Stimulated activated CD4-positive, alpha-beta T cell treated with anti-CD3 and anti-CD28 coated beads, TNF-alpha, amount 100 ng/mL, for 48 hours (primary cell): ENCODE measurements at regions not wholly inside any gene's neighbourhood (a gene's known extent, or its start where the extent isn't known, plus 50 kb on each side); places are given as distances from the start of the nearest gene placed in this dataset.

ENCODE experiments used
- DNase-seq, 3 donors: peaks; one replicate each; pipeline ENCODE4 v3.0.0-alpha.2; 2020; ENCODE audit warnings: low read depth in 3 of 3

- no peak for DNase-seq
Measured at GRCh38 chr2:3062476-3063260, 314.9 kb downstream of the EIPR1 start.

GRCh38 chr2:3060049-3060448, 317.6 kb downstream of the EIPR1 start:
- no peak for DNase-seq

- no peak for DNase-seq
Measured at GRCh38 chr2:3059141-3059925, 318.3 kb downstream of the EIPR1 start.

GRCh38 chr2:3054066-3054465, 323.6 kb downstream of the EIPR1 start:
- no peak for DNase-seq

- DNase-seq = peak in 1 of 3 donors; percentile 19
Measured at GRCh38 chr2:3051266-3051665, 326.4 kb downstream of the EIPR1 start.

GRCh38 chr2:3046170-3046865, 331.3 kb downstream of the EIPR1 start:
- DNase-seq = no peak

- DNase-seq = no peak
Measured at GRCh38 chr2:3045318-3045921, 332.2 kb downstream of the EIPR1 start.

GRCh38 chr2:3044587-3045317, 332.9 kb downstream of the EIPR1 start:
- no peak for DNase-seq

- DNase-seq = no peak
Measured at GRCh38 chr2:3043726-3044125, 333.9 kb downstream of the EIPR1 start.

- DNase-seq = no peak
Measured at GRCh38 chr2:3042601-3043585, 334.7 kb downstream of the EIPR1 start.

- no peak for DNase-seq
Measured at GRCh38 chr2:3041841-3042600, 335.6 kb downstream of the EIPR1 start.

GRCh38 chr2:3041246-3041645, 336.4 kb downstream of the EIPR1 start:
- no peak for DNase-seq

GRCh38 chr2:3040496-3041140, 337.0 kb downstream of the EIPR1 start:
- DNase-seq = no peak

GRCh38 chr2:3040066-3040428, 337.6 kb downstream of the EIPR1 start:
- no peak for DNase-seq

- no peak for DNase-seq
Measured at GRCh38 chr2:3039188-3040065, 338.2 kb downstream of the EIPR1 start.

- DNase-seq = no peak
Measured at GRCh38 chr2:3038636-3039035, 339.0 kb downstream of the EIPR1 start.

- DNase-seq = no peak
Measured at GRCh38 chr2:3037196-3038194, 340.1 kb downstream of the EIPR1 start.
